Heart right ventricle (tissue), 16 donors: ENCODE measurements at regions not wholly inside any gene's neighbourhood (a gene's known extent, or its start where the extent isn't known, plus 50 kb on each side); places are given as distances from the start of the nearest gene placed in this dataset.

Experiments used
- ATAC-seq, 8 donors: fragments of 200-7000 bp; cut with Tn5 transposase; one replicate each; pipeline ENCODE4 v1.9.1; 2020; ENCODE audit warnings: mild to moderate bottlenecking in 8 of 8, moderate library complexity in 8 of 8, moderate number of reproducible peaks in 1 of 8
- DNase-seq, 2 donors: peaks; one replicate each; pipeline ENCODE4 v3.0.0-alpha.2; 2020
- H3K27ac ChIP-seq, 10 donors: fragments of 200-600 bp; sonication (generic) in 2 of 10; one replicate each; pipeline versions ENCODE4 v1.5.0 to v1.8.0; 2020 to 2022; ENCODE audit warnings: mild to moderate bottlenecking in 3 of 10
- H3K27me3 ChIP-seq, 7 donors: fragments of 200-600 bp; one replicate each; pipeline ENCODE4 v1.8.0; 2021 to 2022; ENCODE audit warnings: mild to moderate bottlenecking in 2 of 7
- H3K36me3 ChIP-seq, 9 donors: fragments of 200-600 bp; sonication (generic) in 1 of 9; one replicate each; pipeline versions ENCODE4 v1.5.0 to v1.8.0; 2020 to 2022; ENCODE audit warnings: mild to moderate bottlenecking in 2 of 9
- H3K4me1 ChIP-seq, 9 donors: fragments of 200-600 bp; sonication (generic) in 1 of 9; one replicate each; pipeline versions ENCODE4 v1.5.0 to v1.8.0; 2020 to 2022; ENCODE audit warnings: mild to moderate bottlenecking in 4 of 9
- H3K4me3 ChIP-seq, 10 donors: fragments of 200-600 bp; sonication (generic) in 2 of 10; one replicate each; pipeline versions ENCODE4 v1.5.0 to v1.8.0; 2020 to 2022; ENCODE audit warnings: mild to moderate bottlenecking in 7 of 10, moderate library complexity in 2 of 10
- H3K9me3 ChIP-seq, 11 donors: fragments of 200-600 bp in 10 of 11; sonication (generic) in 2 of 11; one replicate each; pipeline versions ENCODE4 v1.5.0 to v1.8.0; 2013 to 2022; ENCODE audit warnings: mild to moderate bottlenecking in 2 of 11, control low read depth in 1 of 11, moderate library complexity in 1 of 11
- CTCF ChIP-seq, 9 donors: fragments of 200-600 bp; sonication (generic) in 2 of 9; IDR thresholded peaks; one replicate each; pipeline versions ENCODE4 v1.5.0 to v1.8.0; 2021 to 2022; ENCODE audit warnings: antibody characterized with exemption in 9 of 9, mild to moderate bottlenecking in 5 of 9, moderate library complexity in 1 of 9
- WGBS, 2 donors: extraction: QIAGEN DNeasy Blood & Tissue Kit; methylation state at CpG; one replicate each; pipeline ENCODE4 v1.1.7; 2013; ENCODE audit warnings: inconsistent platforms in 1 of 2; 5-methylcytosine and 5-hydroxymethylcytosine counted together
- intact Hi-C, 10 donors: fragments of 100-400 bp; cut with DNase I; formaldehyde crosslinking; loops; one replicate each; pipeline versions ENCODE4 v1.11.1 to v1.14.2; 2022
- donor health status: Arrhythmogenic right ventricular cardiomyopathy.
- donor health status: ischemic (EF 13 %, LVEDD 7.1; RV severe dilation, severe dysfunction).
- donor health status: healthy with polysubstance abuse.
- donor health status: DM: no; HTN: yes; CAD: no.
- donor health status: DM: no; HTN: no; CAD: no.
- donor health status: ischemic (EF 25% LVEDD 6.9; RV normal size, moderate dysfunction).
- donor health status: ischemic (EF 25% LVEDD 5.7; RV mildly dilated, moderate dysfunction).
- donor health status: healthy.
- donor health status: DM: yes; HTN: yes; CAD: no.
- donor health status: Ischemic cardiomyopathy.
- donor health status: ischemic (EF 35%, LVEDD 5.7; RV mildly dilated, moderate dysfunction).
- donor health status: nonischemic (EF 11% LVEDD 7.7; RV severe dilation, severe dysfunction).
- donor health status: DM: yes; HTN: yes; CAD: no.
- donor health status: PGD.
- donor health status: ischemic (EF 29% LVEDD 5.4; RV normal size, mild dysfunction).
- donor health status: nonischemic (EF 23%, LVEDD 6.1; RV moderate dilation, normal function).

- ATAC-seq (no peak), DNase-seq (no peak)
- Histone ChIP-seq H3K36me3 (no peaks in the 10 kb centered on the region), H3K4me1 (no peaks in the 10 kb centered on the region), H3K9me3 (peaks cover 0 to 6% (median 0%) of the 10 kb centered on the region in 11 donors), H3K27ac (no peak overlapping the region), H3K4me3 (no peak overlapping the region), H3K27me3 (peaks cover 0 to 20% (median 13%) of the 10 kb centered on the region in 7 donors)
- intact Hi-C loops, result no loop called here
- TF ChIP-seq CTCF (IDR thresholded peaks at IDR 0.05), result no peak
- WGBS, 2 donors, result 73 to 79% methylated on average over 4 of the region's 4 CpGs
Observed at GRCh38 chr16:87165151-87165550, 152.0 kb downstream of the C16orf95 start.

- WGBS, 2 donors, result 65 to 68% methylated on average over 9 of the region's 9 CpGs
- no peak overlapping the region for H3K4me3 ChIP-seq
- H3K27me3 ChIP-seq, result peaks cover 0 to 13% (median 7%) of the 10 kb centered on the region in 7 donors
- H3K4me1 ChIP-seq, result no peaks in the 10 kb centered on the region
- peaks cover 0 to 6% (median 0%) of the 10 kb centered on the region in 11 donors for H3K9me3 ChIP-seq
- intact Hi-C loops, result no loop called here
- DNase-seq (no peak), ATAC-seq (no peak)
- H3K27ac ChIP-seq, result no peak overlapping the region
- TF ChIP-seq CTCF (IDR thresholded peaks at IDR 0.05), result no peak
- no peaks in the 10 kb centered on the region for H3K36me3 ChIP-seq
Observed at GRCh38 chr16:87165885-87166284, 151.3 kb downstream of the C16orf95 start.

- Histone ChIP-seq H3K4me3 (no peak overlapping the region), H3K27me3 (peaks cover 0 to 8% (median 3%) of the 10 kb centered on the region in 7 donors), H3K4me1 (no peaks in the 10 kb centered on the region), H3K36me3 (no peaks in the 10 kb centered on the region), H3K27ac (no peak overlapping the region), H3K9me3 (peaks cover 0 to 6% (median 0%) of the 10 kb centered on the region in 11 donors)
- TF ChIP-seq CTCF (IDR thresholded peaks at IDR 0.05), result no peak
- WGBS, 2 donors, result 92 to 94% methylated on average over 9 of the region's 9 CpGs
- no peak for DNase-seq
- intact Hi-C loops, result no loop called here
- no peak for ATAC-seq
Observed at GRCh38 chr16:87166321-87166720, 150.9 kb downstream of the C16orf95 start.

GRCh38 chr16:87166934-87167333 lies 150.3 kb downstream of the C16orf95 start:
- DNase-seq (no peak), ATAC-seq (no peak)
- no peaks in the 10 kb centered on the region for H3K36me3 ChIP-seq
- intact Hi-C loops, result no loop called here
- H3K4me3 ChIP-seq, result no peak overlapping the region
- no peak for TF ChIP-seq CTCF (IDR thresholded peaks at IDR 0.05)
- no peak overlapping the region for H3K27ac ChIP-seq
- peaks cover 0 to 6% (median 0%) of the 10 kb centered on the region in 11 donors for H3K9me3 ChIP-seq
- 88 to 93% methylated on average over 1 of the region's 1 CpG for WGBS, 2 donors
- H3K4me1 ChIP-seq, result no peaks in the 10 kb centered on the region
- peaks cover 0 to 7% (median 0%) of the 10 kb centered on the region in 7 donors for H3K27me3 ChIP-seq
